Activated naive CD4-positive, alpha-beta T cell treated with anti-CD3 and anti-CD28 coated beads for 36 hours (primary cell): ENCODE measurements at regions not wholly inside any gene's neighbourhood (a gene's known extent, or its start where the extent isn't known, plus 50 kb on each side); places are given as distances from the start of the nearest gene placed in this dataset.

Source experiments
- CTCF ChIA-PET: fragments of 350-600 bp; sonication (Branson Sonifier 250); formaldehyde crosslinking; loops from one replicate; lab custom pipeline; 2021; ENCODE audit warnings: antibody characterized with exemption; lab: Charles Lee
- DNase-seq: peaks from one replicate; pipeline ENCODE4 v3.0.0-alpha.2; 2020
- H3K27ac Mint-ChIP-seq: one replicate; pipeline ENCODE4 v1.8.0; 2021; ENCODE audit warnings: mild to moderate bottlenecking, mixed read lengths
- H3K27me3 Mint-ChIP-seq: one replicate; pipeline ENCODE4 v1.8.0; 2021; ENCODE audit warnings: low read depth, mixed read lengths
- H3K36me3 Mint-ChIP-seq: one replicate; pipeline ENCODE4 v1.8.0; 2021; ENCODE audit warnings: low read depth, mixed read lengths
- H3K4me1 Mint-ChIP-seq: one replicate; pipeline ENCODE4 v1.8.0; 2021; ENCODE audit warnings: low read depth, mixed read lengths
- H3K4me3 Mint-ChIP-seq: one replicate; pipeline ENCODE4 v1.8.0; 2021; ENCODE audit warnings: mild to moderate bottlenecking, moderate library complexity, mixed read lengths
- H3K9me3 Mint-ChIP-seq: one replicate; pipeline ENCODE4 v1.8.0; 2021; ENCODE audit warnings: mixed read lengths
- intact Hi-C: fragments of 100-400 bp; cut with micrococcal nuclease; formaldehyde crosslinking; loops from one replicate; pipeline ENCODE4 v1.15.1; 2023

DNA sequence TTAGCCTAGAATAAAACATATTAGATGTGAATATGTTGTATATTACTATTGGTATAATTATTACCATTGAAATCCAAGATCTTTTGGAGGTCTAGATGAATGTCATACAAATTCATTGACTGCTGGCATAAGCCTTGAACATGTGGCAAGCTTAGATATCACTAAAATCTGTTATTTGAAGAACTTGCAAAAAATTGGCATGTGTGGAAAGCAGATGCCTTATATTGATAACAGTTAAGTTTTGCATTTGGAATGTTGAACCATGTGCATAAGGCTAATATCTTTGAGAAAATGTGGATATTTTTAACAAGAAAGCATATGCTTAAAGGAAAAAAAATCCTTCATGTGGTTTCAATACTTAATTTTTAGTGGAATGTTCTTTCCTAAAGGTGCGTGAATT lies 203.6 kb upstream of the PRICKLE1 start:
- no peaks in the 10 kb centered on the region for H3K4me1 Mint-ChIP-seq
- intact Hi-C loops: no loop called here
- H3K27ac Mint-ChIP-seq: no peak overlapping the region
- no peak overlapping the region for H3K4me3 Mint-ChIP-seq
- H3K9me3 Mint-ChIP-seq: peaks cover 1% of the 10 kb centered on the region
- H3K36me3 Mint-ChIP-seq: no peaks in the 10 kb centered on the region
- H3K27me3 Mint-ChIP-seq: no peaks in the 10 kb centered on the region
- CTCF ChIA-PET: no interaction called here
- no peak for DNase-seq

DNA sequence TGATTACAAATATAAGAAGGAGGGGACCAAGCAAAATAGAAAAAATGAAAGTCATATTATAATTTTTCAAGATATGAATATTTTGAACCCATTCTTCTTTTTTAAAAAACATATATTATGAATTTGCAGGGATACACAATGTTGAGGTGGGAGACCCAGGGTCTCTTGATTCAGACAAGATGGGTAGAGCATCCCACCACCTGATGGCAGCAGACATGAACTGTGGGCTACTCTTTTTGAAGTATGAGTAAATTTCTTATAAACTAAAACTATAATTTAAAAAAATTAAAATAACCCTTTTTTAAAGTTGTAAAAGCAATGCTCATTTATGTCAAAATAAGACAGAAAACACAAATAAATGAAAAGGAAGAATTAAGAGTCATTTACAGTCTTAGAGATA lies 202.7 kb upstream of the PRICKLE1 start:
- Mint-ChIP-seq H3K36me3 (no peaks in the 10 kb centered on the region), H3K4me1 (no peaks in the 10 kb centered on the region)
- CTCF ChIA-PET: no interaction called here

DNA sequence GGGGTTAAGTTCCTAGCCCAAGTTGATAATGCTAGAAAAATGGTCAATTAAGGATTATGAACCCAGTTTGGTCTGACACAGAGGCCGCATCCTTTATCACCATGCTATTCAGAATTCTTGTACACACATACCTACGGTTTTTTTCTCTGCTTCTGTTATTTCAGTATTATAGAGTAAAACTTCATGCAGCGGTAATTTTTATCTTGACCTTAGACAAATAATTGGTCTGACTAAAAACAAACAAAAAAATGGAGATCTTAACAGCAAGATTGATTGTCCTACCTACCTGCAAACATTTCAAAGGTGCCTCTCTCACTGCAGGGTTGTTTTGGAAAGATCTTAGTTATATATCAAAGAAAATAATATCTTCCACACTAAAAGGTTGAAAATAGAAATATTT lies 201.9 kb upstream of the PRICKLE1 start:
- H3K36me3 Mint-ChIP-seq: no peaks in the 10 kb centered on the region
- CTCF ChIA-PET: no interaction called here
- no peak overlapping the region for H3K27ac Mint-ChIP-seq
- no peaks in the 10 kb centered on the region for H3K27me3 Mint-ChIP-seq
- no peak for DNase-seq
- intact Hi-C loops: no loop called here
- no peak overlapping the region for H3K4me3 Mint-ChIP-seq
- H3K4me1 Mint-ChIP-seq: no peaks in the 10 kb centered on the region
- H3K9me3 Mint-ChIP-seq: peaks cover 1% of the 10 kb centered on the region

More for the DNA sequence above, 202.7 kb upstream of the PRICKLE1 start:
- H3K27ac Mint-ChIP-seq: no peak overlapping the region
- no peaks in the 10 kb centered on the region for H3K27me3 Mint-ChIP-seq
- no peak overlapping the region for H3K4me3 Mint-ChIP-seq
- H3K9me3 Mint-ChIP-seq: peaks cover 1% of the 10 kb centered on the region
- no peak for DNase-seq
- intact Hi-C loops: no loop called here

DNA sequence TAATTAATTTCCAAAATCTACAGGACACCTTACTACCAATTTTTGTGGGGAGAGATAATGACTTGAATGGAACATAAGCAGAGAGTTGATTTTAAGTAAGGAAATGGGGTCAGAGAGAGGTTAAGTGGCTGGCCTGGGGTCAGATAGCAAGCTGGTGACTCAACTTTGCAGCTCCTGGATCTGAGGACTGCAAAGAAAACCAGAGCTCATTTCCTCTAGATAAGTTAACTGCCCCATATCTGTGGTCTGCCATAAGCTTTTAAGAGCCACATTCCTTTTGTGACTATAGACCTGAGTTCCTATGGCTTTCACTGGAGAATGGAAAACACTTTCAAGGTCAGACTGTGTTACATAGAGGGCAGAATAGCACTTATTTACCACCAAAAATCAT lies 201.2 kb upstream of the PRICKLE1 start:
- H3K36me3 Mint-ChIP-seq: no peaks in the 10 kb centered on the region
- no peaks in the 10 kb centered on the region for H3K4me1 Mint-ChIP-seq
- CTCF ChIA-PET: no interaction called here
- no peak overlapping the region for H3K4me3 Mint-ChIP-seq
- no peak overlapping the region for H3K27ac Mint-ChIP-seq
- no peak for DNase-seq
- no peaks in the 10 kb centered on the region for H3K27me3 Mint-ChIP-seq
- intact Hi-C loops: no loop called here
- peaks cover 1% of the 10 kb centered on the region for H3K9me3 Mint-ChIP-seq

DNA sequence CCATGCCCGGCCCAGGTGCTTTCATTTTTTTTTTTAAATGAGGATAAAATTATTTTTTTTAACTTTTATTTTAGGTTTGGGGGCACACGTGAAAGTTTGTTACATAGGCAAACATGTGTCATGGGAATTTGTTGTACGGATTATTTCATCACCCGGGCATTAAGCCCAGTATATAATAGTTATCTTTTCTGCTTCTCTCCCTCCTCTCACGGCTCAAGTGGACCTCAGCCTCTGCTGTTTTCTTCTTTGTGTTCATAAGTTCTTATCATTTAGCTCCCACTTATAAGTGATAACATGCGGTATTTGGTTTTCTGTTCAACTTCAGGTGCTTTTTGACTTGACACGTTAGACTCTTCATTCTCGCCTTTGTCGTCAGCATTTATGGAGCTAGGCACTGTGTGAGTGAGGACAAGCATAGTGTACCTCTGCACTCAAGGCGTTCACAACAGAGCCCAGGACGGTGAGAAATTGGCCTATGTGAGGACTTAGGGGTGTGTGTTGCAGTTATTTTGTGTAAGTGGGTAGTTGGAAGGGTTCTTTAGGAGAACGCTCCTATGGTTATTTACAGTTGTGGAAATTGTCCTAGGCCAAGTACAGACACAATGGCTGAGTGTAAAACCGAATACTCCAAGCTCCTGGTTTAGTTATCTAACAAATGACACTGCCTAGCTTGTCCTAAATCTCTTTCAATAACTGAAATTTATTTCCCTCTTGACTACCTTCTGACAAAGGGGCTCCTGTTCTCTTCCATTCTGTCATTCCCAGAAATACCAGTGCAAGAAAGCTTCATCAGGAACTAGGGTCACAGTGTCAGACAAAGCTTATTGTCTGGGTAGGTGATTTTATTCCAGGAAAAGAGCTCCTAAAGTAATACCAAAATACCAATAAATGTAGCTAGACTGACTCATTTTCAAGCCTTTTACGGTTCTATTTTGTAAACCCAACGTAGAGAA lies 200.5 kb upstream of the PRICKLE1 start:
- H3K27ac Mint-ChIP-seq: no peak overlapping the region
- peaks cover 1% of the 10 kb centered on the region for H3K9me3 Mint-ChIP-seq
- H3K27me3 Mint-ChIP-seq: no peaks in the 10 kb centered on the region
- CTCF ChIA-PET: no interaction called here
- H3K36me3 Mint-ChIP-seq: no peaks in the 10 kb centered on the region
- intact Hi-C loops: no loop called here
- no peaks in the 10 kb centered on the region for H3K4me1 Mint-ChIP-seq
- no peak for DNase-seq
- no peak overlapping the region for H3K4me3 Mint-ChIP-seq

DNA sequence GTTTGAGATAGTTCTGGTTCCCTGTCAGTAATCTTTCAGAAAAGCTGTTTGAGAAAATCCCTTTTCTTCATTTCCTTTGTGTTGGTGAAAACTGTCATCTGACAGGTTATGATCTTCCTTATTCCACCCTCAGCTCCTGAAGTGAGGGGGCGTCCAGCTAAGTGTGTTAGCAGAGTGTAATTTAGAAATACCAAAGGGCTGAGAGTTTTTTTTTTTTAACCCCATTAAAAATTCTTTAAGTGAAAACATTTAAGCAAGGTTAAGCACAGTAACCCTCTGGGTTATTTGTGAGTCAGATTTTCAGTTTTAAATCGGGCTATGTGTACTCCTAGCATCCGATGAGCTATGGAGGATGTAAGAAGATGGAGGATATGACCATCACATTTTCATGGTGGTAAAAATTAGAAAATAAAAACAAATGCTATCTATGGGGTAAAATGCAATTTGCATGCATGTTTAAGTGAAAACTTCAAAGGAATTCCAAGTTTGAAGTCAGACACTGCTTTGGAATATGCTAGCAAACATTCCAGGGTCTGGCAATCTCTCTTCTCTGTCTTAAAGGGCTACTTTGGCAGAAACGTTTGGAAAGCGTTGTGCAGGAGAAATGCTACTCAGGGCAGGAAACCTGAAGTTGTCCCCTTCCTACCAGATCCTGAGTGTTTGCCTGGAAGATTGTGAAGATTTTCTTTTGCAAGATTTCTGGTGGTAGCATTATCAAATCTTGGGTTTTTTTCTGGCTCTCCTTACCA lies 197.0 kb upstream of the PRICKLE1 start:
- Mint-ChIP-seq H3K4me3 (no peak overlapping the region), H3K36me3 (no peaks in the 10 kb centered on the region), H3K27me3 (no peaks in the 10 kb centered on the region), H3K27ac (no peak overlapping the region), H3K4me1 (no peaks in the 10 kb centered on the region), H3K9me3 (peaks cover 1% of the 10 kb centered on the region)
- intact Hi-C loops: no loop called here
- CTCF ChIA-PET: no interaction called here
- no peak for DNase-seq

DNA sequence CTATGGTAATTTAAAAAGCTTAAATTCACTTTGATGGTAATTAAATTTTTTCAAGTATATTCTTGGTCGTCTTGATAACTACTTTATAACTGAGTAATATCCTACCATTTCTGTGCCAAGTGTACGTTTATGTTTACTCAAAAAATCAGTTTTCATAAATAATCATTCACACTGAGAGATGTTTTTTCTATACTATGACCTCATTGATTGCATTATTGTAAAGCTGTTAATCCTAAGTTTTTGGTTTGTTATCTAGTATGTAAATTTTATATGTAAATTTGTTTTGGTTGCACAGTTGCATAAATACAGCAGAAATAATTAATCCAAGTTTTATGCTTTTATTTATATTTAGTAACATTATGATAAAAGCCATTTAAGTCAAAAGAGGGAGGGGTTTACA lies 196.4 kb upstream of the PRICKLE1 start:
- intact Hi-C loops: no loop called here
- H3K4me1 Mint-ChIP-seq: no peaks in the 10 kb centered on the region
- peaks cover 1% of the 10 kb centered on the region for H3K9me3 Mint-ChIP-seq
- H3K36me3 Mint-ChIP-seq: no peaks in the 10 kb centered on the region
- CTCF ChIA-PET: no interaction called here
- DNase-seq: no peak
- H3K27ac Mint-ChIP-seq: no peak overlapping the region
- no peak overlapping the region for H3K4me3 Mint-ChIP-seq
- H3K27me3 Mint-ChIP-seq: no peaks in the 10 kb centered on the region

DNA sequence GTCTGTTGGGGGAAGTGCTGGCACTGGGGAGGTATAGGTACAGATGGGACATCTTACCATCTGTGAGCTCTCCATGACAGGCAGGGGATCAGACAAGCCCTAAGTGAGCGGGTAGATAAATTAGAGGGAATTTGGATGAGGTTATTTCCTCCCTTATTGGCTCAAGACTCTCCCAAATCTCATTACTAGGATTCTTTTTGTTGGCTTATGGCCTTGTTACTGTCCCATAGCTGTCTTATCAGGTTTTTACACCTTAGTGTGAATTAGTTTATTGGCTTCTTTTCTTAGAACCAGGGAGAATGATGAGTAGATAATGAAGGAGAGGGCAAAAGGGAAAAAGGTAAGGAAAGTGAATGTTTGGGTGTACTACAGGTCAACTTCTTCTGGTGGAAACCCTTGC lies 191.1 kb upstream of the PRICKLE1 start:
- H3K9me3 Mint-ChIP-seq: no peaks in the 10 kb centered on the region
- intact Hi-C loops: no loop called here
- CTCF ChIA-PET: no interaction called here
- no peak for DNase-seq
- no peaks in the 10 kb centered on the region for H3K4me1 Mint-ChIP-seq
- H3K27me3 Mint-ChIP-seq: peaks cover 2% of the 10 kb centered on the region
- H3K36me3 Mint-ChIP-seq: no peaks in the 10 kb centered on the region
- no peak overlapping the region for H3K4me3 Mint-ChIP-seq
- H3K27ac Mint-ChIP-seq: no peak overlapping the region

DNA sequence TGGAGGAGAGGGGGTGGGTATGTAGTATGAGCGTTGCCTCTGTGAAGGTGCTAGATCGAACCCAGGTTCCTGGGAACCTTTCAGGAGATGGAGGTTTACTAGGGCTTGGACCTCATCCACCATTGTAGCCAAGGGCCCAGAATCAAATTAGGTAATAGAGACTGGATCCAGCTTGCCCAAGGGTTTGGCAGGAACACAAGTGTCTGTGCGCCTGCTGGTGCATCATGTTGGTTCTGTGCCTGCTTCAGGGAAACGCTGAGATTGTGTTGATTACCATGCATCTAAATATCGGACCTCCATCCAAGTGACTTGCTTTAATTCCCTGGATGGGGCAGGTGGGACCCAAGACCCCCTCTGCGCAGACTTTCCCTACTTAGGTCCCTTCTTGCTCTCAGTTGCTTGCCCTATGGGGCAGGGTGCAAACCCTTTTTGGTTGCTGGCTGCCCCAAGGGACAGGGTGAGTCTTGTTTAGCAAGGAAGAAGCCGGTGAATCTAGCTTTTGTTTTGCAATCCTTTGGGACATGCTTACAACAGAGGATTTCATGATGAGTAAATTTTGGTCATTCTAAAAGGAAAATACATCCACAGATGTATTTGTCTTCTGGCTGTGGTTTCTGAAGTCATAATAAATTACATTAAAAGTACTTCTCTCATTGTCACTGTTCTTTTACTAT lies 189.8 kb upstream of the PRICKLE1 start:
- no peak for DNase-seq
- intact Hi-C loops: no loop called here
- CTCF ChIA-PET: no interaction called here
- Mint-ChIP-seq H3K9me3 (no peaks in the 10 kb centered on the region), H3K36me3 (no peaks in the 10 kb centered on the region), H3K4me3 (no peak overlapping the region), H3K27ac (no peak overlapping the region), H3K4me1 (no peaks in the 10 kb centered on the region), H3K27me3 (peaks cover 2% of the 10 kb centered on the region)

DNA sequence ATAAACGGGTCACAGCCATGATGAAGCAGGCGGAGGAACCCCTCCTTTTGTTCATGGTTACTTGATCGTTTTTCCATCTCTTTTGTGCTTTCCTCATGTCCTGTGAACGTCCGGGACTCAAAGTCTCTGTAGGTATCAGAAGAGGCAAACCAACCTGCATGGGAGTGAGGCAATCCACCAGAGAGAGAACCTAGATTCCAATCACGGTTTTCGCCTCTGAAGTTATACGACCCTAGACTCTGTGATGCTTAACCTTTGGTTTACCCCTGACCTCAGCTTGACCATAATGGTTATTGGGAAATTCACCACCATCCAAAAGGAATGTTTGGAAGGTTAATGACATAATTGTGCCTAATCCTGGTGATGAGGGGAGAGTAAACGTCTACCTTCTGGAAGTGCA lies 186.8 kb upstream of the PRICKLE1 start:
- H3K9me3 Mint-ChIP-seq: no peaks in the 10 kb centered on the region
- H3K36me3 Mint-ChIP-seq: no peaks in the 10 kb centered on the region
- H3K27ac Mint-ChIP-seq: no peak overlapping the region
- H3K4me1 Mint-ChIP-seq: no peaks in the 10 kb centered on the region
- intact Hi-C loops: no loop called here
- H3K4me3 Mint-ChIP-seq: no peak overlapping the region
- CTCF ChIA-PET: no interaction called here
- no peak for DNase-seq
- H3K27me3 Mint-ChIP-seq: peaks cover 2% of the 10 kb centered on the region

DNA sequence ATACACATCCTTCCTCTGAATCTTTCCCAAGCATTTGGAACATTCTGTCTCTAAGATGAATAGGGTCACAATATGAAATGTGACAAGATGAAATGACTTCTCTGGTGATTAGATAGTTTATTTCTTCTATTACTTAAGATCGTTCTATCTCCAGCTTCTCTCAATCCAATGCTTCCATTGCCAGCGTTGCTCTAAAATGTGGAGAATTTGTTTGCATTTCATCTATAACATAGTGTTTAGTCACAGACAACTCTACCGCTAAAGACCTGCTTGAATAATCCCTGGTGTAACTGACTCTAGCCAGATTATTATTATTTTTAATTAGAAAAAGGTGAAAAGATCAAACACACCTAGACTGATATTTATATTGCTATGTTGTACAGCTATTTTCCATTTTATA lies 184.7 kb upstream of the PRICKLE1 start:
- CTCF ChIA-PET: no interaction called here
- Mint-ChIP-seq H3K4me3 (no peak overlapping the region), H3K27me3 (peaks cover 2% of the 10 kb centered on the region), H3K36me3 (no peaks in the 10 kb centered on the region), H3K9me3 (no peaks in the 10 kb centered on the region), H3K4me1 (no peaks in the 10 kb centered on the region), H3K27ac (no peak overlapping the region)
- intact Hi-C loops: no loop called here
- DNase-seq: no peak

DNA sequence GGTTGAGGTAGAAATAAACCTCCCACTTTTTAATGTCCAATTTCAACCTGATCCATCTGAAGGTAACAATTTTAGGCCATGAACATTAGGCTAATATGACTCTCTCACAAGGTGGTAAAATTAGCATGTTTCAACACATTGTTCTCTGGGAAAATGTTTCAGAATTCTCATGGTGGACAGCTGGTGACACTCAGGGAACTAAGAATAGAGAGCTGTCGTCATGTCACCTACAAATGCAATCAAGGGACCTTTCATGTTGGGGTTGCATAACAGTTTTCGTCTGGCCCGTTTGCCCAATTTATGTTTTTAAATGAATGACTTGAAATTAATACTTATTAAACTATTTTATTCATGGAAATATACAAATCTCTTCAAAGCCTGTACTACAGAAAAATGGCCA lies 180.7 kb upstream of the PRICKLE1 start:
- CTCF ChIA-PET: no interaction called here
- DNase-seq: no peak
- intact Hi-C loops: no loop called here
- no peaks in the 10 kb centered on the region for H3K36me3 Mint-ChIP-seq
- no peaks in the 10 kb centered on the region for H3K4me1 Mint-ChIP-seq
- H3K4me3 Mint-ChIP-seq: no peak overlapping the region
- no peaks in the 10 kb centered on the region for H3K27me3 Mint-ChIP-seq
- no peak overlapping the region for H3K27ac Mint-ChIP-seq
- no peaks in the 10 kb centered on the region for H3K9me3 Mint-ChIP-seq
